Left lobe of liver (tissue), 2 donors: ENCODE measurements at regions not wholly inside any gene's neighbourhood (a gene's known extent, or its start where the extent isn't known, plus 50 kb on each side); places are given as distances from the start of the nearest gene placed in this dataset.
"Not testable (repeated sequence)": the region's sequence is repeated elsewhere in the genome, so short reads cannot be mapped to it uniquely, and the experiment has no call there.

Experiments
- ATAC-seq: fragments of 200-7000 bp; cut with Tn5 transposase; one replicate; pipeline ENCODE4 v1.9.1; 2020; ENCODE audit warnings: mild to moderate bottlenecking, moderate library complexity
- DNase-seq: peaks from one replicate; pipeline ENCODE4 v3.0.0-alpha.2; 2020; ENCODE audit warnings: low spot score
- donor health status: DM: no; HTN: no; CAD: no; lungs with moderate emphysema.
- donor health status: DM: no; HTN: yes; CAD: no.

GRCh38 chr7:82501346-82501745 lies 57.8 kb upstream of the CACNA2D1 start:
- ATAC-seq (no peak), DNase-seq (no peak)

GRCh38 chr7:82499546-82499945 lies 56.0 kb upstream of the CACNA2D1 start:
- not testable (repeated sequence) for ATAC-seq, DNase-seq

- DNase-seq (no peak), ATAC-seq (no peak)
These were observed 50.8 kb upstream of the CACNA2D1 start for GRCh38 chr7:82494420-82494819.
